Mesothelial cell of epicardium (in vitro differentiated cells): ENCODE measurements at regions not wholly inside any gene's neighbourhood (a gene's known extent, or its start where the extent isn't known, plus 50 kb on each side); places are given as distances from the start of the nearest gene placed in this dataset.

Experiments
- DNase-seq, 2 experiments: peaks; one replicate each; pipeline ENCODE4 v3.0.0; 2021; ENCODE audit warnings: low spot score in 2 of 2; ENCODE audit not compliant: unreplicated experiment in 2 of 2
- H3K27ac Mint-ChIP-seq: 2 replicates; pipeline ENCODE4 v1.8.0; 2021; ENCODE audit warnings: mixed read lengths
- H3K27me3 Mint-ChIP-seq: 2 replicates; pipeline ENCODE4 v1.8.0; 2021; ENCODE audit warnings: low read depth, mixed read lengths
- H3K36me3 Mint-ChIP-seq: 2 replicates; pipeline ENCODE4 v1.8.0; 2021; ENCODE audit warnings: mixed read lengths
- H3K4me1 Mint-ChIP-seq: 2 replicates; pipeline ENCODE4 v1.8.0; 2021; ENCODE audit warnings: mixed read lengths
- H3K4me3 Mint-ChIP-seq: 2 replicates; pipeline ENCODE4 v1.8.0; 2021; ENCODE audit warnings: mild to moderate bottlenecking, moderate library complexity, mixed read lengths
- H3K9me3 Mint-ChIP-seq: 2 replicates; pipeline ENCODE4 v1.8.0; 2021; ENCODE audit warnings: mixed read lengths
- CTCF ChIP-seq: fragments of 200-600 bp; sonication (generic); IDR thresholded peaks from one replicate; pipeline ENCODE4 v1.5.0; 2021; ENCODE audit warnings: antibody characterized with exemption; ENCODE audit not compliant: unreplicated experiment

- Mint-ChIP-seq H3K36me3 (peaks cover 3% of the 10 kb centered on the region), H3K9me3 (peaks cover 21% of the 10 kb centered on the region), H3K27ac (no peak overlapping the region), H3K27me3 (no peaks in the 10 kb centered on the region), H3K4me3 (no peak overlapping the region), H3K4me1 (no peaks in the 10 kb centered on the region)
- TF ChIP-seq CTCF = no peak
- DNase-seq = no peak
Observed at GRCh38 chr4:35835893-35836292, 408.4 kb downstream of the ARAP2 start.

- H3K4me1 Mint-ChIP-seq = no peaks in the 10 kb centered on the region
- TF ChIP-seq CTCF = no peak
- H3K27me3 Mint-ChIP-seq = peaks cover 2% of the 10 kb centered on the region
- no peak for DNase-seq
- peaks cover 20% of the 10 kb centered on the region for H3K9me3 Mint-ChIP-seq
- no peak overlapping the region for H3K27ac Mint-ChIP-seq
- H3K36me3 Mint-ChIP-seq = peaks cover 3% of the 10 kb centered on the region
- H3K4me3 Mint-ChIP-seq = no peak overlapping the region
Observed at GRCh38 chr4:35836596-35836995, 407.7 kb downstream of the ARAP2 start.

- no peak overlapping the region for H3K4me3 Mint-ChIP-seq
- H3K4me1 Mint-ChIP-seq = no peaks in the 10 kb centered on the region
- no peak for TF ChIP-seq CTCF
- DNase-seq = no peak
- H3K36me3 Mint-ChIP-seq = no peaks in the 10 kb centered on the region
- H3K9me3 Mint-ChIP-seq = peaks cover 11% of the 10 kb centered on the region
- H3K27me3 Mint-ChIP-seq = no peaks in the 10 kb centered on the region
- H3K27ac Mint-ChIP-seq = no peak overlapping the region
Observed at GRCh38 chr4:35867057-35867456, 377.3 kb downstream of the ARAP2 start.

- H3K9me3 Mint-ChIP-seq = peaks cover 9% of the 10 kb centered on the region
- H3K27me3 Mint-ChIP-seq = no peaks in the 10 kb centered on the region
- no peak overlapping the region for H3K27ac Mint-ChIP-seq
- H3K4me3 Mint-ChIP-seq = no peak overlapping the region
- no peak for DNase-seq
- H3K36me3 Mint-ChIP-seq = no peaks in the 10 kb centered on the region
- no peaks in the 10 kb centered on the region for H3K4me1 Mint-ChIP-seq
- TF ChIP-seq CTCF = no peak
Observed at GRCh38 chr4:35872273-35872672, 372.0 kb downstream of the ARAP2 start.

GRCh38 chr4:35879479-35879878 is 364.8 kb downstream of the ARAP2 start:
- peaks cover 3% of the 10 kb centered on the region for H3K4me1 Mint-ChIP-seq
- DNase-seq = no peak

More at GRCh38 chr4:35879479-35879878, 364.8 kb downstream of the ARAP2 start:
- H3K27me3 Mint-ChIP-seq = peaks cover 5% of the 10 kb centered on the region
- no peak for TF ChIP-seq CTCF
- no peaks in the 10 kb centered on the region for H3K36me3 Mint-ChIP-seq
- no peak overlapping the region for H3K4me3 Mint-ChIP-seq
- no peak overlapping the region for H3K27ac Mint-ChIP-seq
- peaks cover 11% of the 10 kb centered on the region for H3K9me3 Mint-ChIP-seq
